ENCODE measurements at regions not wholly inside any gene's neighbourhood (a gene's known extent, or its start where the extent isn't known, plus 50 kb on each side); places are given as distances from the start of the nearest gene placed in this dataset.

DNA sequence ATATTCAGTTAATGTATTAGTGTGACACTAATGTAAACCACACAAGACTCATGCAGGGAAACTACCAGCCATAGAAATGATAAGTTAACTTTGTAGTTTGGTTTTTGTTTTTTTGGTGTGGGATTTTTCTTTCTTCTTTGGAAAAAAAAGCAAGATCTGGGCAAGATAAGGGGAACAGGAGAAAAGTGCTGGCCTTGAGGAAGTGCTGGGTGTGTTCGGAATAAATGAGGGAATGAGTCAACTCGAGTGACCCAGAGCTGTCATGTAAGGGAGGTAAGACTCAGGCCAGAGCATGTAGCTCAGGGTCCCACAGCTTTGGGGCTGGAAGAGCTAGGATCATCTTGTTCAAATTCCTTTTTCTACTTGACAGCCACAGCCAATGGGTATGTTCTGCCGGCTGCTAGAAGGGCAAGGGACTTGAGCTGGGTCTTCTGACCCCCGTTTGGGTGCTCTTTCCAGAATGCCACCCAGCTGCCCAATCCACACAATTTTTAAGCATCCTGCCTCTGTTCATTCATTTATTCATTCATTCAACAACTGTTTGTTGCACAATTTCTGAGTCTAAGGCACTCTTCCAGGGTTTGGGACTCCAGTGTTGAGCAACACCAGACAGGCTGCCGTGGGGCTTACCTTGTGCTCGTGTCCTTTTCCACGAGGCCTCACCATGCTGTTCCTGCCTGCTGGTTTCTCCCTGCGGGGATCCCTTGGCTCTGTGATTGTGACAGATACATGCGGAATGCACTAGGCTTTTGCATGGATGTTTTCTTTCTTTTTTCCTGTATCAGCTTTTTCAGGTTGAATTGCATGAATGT lies 54.5 kb downstream of the CLDN34 start:
- no peak for DNase-seq

- DNase-seq: no peak
These were observed 55.0 kb downstream of the CLDN34 start for GRCh38 chrX:10022273-10022541.

- peak; percentile 34 for DNase-seq
These were observed 55.6 kb downstream of the CLDN34 start for GRCh38 chrX:10022580-10023245.

DNA sequence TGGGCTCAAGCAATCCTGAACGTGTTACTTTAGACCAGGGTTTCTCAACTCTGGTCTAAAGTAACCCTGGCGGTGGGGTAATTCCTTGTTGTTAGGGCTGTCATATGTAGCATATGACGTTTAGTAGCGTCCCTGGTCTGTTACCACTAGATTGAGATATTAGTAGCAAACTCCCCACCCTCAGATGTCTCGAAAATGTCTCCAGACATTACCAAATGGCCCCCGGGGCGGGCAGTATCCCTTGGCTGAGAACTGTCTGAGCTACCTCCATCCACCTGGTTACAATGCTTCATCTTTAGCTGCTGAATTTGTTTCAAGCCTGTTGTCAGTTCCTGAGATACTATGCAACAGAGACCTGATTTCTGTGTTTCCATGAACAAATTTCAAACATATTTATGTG lies 56.7 kb downstream of the CLDN34 start:
- DNase-seq: no peak

- no peak for DNase-seq
These were observed 58.8 kb downstream of the CLDN34 start for GRCh38 chrX:10025742-10026493.

GRCh38 chrX:10028283-10029104 lies 61.3 kb downstream of the CLDN34 start:
- DNase-seq: no peak

GRCh38 chrX:10030570-10030969 lies 63.4 kb downstream of the CLDN34 start:
- DNase-seq: no peak

DNA sequence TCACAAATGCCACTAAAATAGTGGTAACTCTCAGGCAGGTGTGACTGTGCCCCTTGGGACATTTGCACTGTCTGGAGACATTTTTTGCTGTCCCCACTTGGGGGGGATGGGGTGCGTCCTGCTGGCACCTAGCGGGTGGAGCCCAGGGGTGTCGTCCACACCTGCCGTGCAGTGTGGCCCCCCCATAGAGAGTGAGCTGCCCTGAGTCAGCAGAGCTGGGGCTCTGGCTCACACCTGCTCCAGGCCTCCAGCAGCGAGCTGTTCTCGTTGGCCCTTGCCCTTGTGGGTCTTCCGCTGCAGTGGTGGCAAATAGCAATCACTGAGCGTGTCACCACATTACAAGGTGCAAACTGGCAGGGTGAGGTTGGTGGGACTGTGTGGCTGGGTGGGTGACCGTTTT lies 64.6 kb downstream of the CLDN34 start:
- DNase-seq: no peak

GRCh38 chrX:10032147-10032546 lies 65.0 kb downstream of the CLDN34 start:
- peak; percentile 47 for DNase-seq

DNA sequence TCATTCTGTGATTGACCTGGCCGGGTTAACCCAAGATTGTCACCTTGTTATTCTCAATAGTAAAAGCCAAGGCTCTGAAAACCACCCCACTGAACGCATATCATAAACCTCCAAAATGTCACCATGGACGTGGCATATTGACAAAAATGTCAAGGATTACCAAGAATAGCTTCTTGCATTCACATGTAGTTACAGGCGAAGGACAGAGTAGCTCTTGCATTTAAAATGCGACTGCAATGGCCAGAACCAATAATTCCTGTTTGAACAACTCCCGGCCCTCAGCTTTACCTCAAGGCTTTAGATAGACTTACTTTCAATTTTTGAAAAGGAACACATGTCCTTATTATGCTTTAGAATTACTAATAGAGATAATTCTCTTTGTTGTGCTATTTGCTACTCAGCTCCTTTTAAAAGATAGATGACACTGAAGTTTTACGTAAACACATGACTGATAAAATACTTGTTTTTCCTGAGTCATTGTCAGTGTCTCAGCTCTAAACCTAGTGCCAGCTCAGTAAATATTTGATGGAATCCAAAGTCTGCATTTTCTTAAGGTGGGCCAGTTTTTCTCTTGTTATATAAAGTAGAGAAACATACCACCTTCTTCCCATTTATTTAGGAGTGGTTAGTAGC lies 66.3 kb downstream of the CLDN34 start:
- DNase-seq: peak; percentile 46

- DNase-seq: no peak
These were observed 67.6 kb downstream of the CLDN34 start for GRCh38 chrX:10034740-10035260.

DNA sequence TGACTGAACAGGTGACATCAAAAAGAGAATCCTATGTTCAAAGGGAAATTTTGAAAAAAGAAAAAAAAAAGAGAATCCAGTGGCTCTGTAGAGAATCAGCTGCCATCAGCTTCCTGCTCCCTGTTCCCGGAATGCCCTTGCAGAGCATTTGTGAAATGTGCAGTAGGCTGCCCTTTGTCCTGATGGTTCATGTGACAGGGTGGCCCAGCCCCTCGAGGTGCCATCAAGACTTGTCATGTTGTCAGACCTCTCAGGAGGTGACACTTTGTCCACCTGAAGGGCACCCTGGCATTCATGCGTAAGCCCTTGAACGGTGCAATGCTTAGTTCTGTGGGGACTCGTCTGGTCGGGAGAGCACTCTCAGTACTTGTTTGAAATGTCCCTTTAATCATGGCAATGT lies 71.4 kb downstream of the CLDN34 start:
- no peak for DNase-seq

DNA sequence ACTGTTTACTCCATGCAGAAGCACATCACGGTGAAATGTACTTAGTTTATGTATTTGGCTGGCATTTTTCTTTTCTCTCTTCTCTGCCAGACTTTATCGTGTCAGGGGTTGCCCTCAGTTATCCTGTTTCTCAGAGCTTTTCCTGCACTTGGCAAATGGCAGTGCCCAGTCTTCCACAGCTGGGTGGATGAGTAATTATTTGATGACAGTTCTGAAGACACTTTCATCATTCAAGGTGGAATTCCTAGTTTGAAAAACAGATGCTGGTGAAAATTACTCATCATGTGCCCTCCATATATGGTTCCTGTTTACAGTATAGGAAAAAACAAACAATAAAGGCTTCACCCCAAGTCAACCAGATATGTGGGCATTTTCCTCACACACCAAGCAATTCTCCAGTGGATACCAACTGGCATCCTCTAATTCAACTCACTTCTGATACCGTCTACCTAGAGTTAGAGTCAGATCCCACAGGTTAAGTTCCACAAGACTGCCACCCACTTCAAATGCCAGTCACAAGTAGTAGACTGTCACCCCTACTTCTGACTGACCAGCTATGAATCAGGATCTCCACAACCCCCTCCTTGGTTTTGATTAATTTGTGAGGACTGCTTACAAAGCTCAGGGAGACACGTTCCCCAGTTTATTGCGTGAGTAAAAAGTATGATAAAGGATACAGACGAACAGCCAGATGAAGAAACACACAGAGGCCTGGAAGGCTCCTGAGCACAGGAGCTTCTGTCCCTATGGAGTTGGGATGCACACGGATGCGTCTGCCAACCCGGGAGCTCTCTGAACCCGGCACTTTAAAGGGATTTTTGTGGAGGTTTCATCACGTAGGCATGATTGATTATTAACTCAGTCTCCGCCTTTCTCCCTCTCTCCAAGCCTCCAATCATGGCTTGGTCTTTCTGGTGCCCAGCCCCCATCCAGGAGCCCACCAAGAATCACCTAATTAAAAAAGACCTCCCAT lies 72.9 kb downstream of the CLDN34 start:
- DNase-seq: no peak

DNA sequence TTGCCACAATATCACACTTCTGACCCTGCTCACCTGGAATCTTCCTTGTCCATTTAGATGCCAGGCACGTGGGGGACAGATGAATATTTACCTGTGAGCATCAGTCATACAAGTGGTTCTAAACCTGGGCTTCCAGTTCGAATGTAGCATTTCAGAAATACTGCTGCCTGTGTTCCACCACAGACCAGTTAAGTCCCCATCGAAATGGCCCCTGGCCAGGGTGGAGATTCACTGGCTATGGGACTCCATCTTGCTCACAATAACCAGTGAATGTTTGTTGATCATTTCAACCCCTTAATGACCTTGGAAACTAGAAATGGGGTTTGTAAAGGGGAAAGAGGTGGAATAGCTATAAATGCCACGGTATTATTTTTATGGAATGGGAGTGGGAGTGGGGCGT lies 73.8 kb downstream of the CLDN34 start:
- no peak for DNase-seq

- DNase-seq: no peak
These were observed 74.2 kb downstream of the CLDN34 start for GRCh38 chrX:10041383-10041782.

GRCh38 chrX:10042055-10042454 lies 74.9 kb downstream of the CLDN34 start:
- no peak for DNase-seq

DNA sequence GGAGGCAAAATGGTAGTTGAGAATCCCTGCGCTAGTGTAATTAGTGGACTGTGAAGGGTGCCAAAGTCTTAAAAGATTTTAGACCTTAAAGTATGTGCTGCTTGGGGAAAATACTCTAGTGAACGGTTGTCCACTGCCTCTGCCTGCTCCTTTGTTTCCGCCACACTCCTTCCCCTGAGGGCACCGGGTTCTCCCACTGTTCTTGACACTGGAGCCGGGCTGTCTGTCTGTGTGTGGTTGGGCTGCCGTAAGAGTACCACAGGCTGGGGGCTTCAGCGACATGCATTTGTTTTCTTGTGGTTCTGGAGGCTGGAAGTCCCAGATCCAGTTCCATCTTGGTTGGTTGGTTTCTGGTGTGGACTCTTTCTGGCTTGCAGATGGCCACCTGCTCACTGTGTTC lies 76.2 kb downstream of the CLDN34 start:
- DNase-seq: no peak

DNA sequence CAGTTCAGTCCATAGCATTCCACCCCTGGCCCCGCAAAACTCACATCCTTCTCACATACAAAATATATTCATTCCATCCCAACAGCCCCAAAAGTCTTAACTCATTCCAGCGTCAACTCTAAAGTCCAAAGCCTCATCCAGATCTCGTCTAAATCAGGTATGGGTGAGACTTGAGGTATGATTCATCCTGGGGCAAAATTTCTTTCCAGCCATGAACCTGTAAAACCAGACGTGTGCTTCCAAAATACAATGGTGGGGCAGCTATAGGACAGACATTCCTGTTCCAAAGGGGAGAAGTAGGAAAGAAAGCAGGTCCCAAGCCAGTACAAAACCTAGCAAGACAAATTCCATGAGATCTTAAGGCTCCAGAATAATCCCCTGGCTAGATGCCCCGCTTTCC lies 76.9 kb downstream of the CLDN34 start:
- no peak for DNase-seq

GRCh38 chrX:10045327-10046000 lies 78.3 kb downstream of the CLDN34 start:
- peak; percentile 90 for DNase-seq

- peak; percentile 97 for DNase-seq
These were observed 80.0 kb downstream of the CLDN34 start for GRCh38 chrX:10047133-10047532.

- no peak for DNase-seq
These were observed 80.5 kb downstream of the CLDN34 start for GRCh38 chrX:10047631-10048030.

All from hematopoietic multipotent progenitor cell treated with erythropoietin and hydrocortisone succinate and interleukin-3 and kit ligand, for 8 days (in vitro differentiated cells).